Left colon (tissue), 2 donors: ENCODE measurements at regions not wholly inside any gene's neighbourhood (a gene's known extent, or its start where the extent isn't known, plus 50 kb on each side); places are given as distances from the start of the nearest gene placed in this dataset.

Experiments used
- ATAC-seq: fragments of 200-7000 bp; cut with Tn5 transposase; one replicate; pipeline ENCODE4 v1.9.1; 2020; ENCODE audit warnings: mild to moderate bottlenecking, moderate library complexity
- DNase-seq, 2 donors: peaks; one replicate each; pipeline ENCODE4 v3.0.0-alpha.2; 2020
- intact Hi-C, 2 donors: fragments of 100-400 bp; cut with DNase I in 1 of 2; cut with micrococcal nuclease in 1 of 2; formaldehyde crosslinking; loops; one replicate each; pipeline versions ENCODE4 v1.11.2 to v1.14.0; 2022; cut with DNase I, micrococcal nuclease
- donor health status: DM: no; HTN: no; CAD: no.
- donor health status: DM: yes; HTN: yes; CAD: no.

DNA sequence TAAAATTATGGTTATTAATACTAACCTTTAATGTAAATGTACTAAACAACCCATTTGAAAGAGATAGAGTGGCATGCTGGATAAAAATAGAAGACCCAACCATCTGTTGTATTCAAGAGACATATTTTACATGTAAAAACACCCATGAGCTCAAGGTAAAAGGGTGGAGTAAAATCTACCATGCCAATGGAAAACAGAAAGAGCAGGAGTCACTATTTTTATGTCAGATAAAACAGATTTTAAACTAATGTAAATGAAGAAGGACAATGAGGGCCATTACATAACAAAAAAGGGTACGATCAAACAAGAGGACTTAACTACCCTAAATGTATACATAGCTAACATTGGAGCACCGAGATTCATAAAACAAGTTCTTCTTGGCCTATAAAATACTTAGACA lies 66.3 kb downstream of the ITM2A start:
- intact Hi-C loops, result no loop called here
- DNase-seq (no peak), ATAC-seq (no peak)

DNA sequence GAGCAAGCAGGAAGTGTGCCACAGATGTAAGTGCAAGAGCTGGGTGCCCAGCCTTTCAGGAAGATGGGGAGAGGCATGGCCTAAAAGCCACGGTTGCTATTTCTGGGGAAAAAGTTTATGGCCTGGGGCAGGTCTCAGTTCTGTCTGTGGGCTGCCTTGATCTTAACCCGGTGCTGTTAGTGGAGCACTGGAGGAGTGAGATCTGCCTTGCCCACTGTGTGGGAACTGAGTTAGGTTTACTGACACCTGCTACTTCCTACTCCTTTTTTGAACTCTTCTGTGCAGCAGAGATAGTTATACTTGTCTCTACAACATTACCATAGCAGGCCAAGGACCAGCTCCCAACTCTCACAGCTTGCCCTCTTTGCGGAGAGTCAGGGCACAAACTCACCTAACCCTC lies 76.5 kb downstream of the ITM2A start:
- ATAC-seq, result no peak
- no peak for DNase-seq
- intact Hi-C loops, result no loop called here

DNA sequence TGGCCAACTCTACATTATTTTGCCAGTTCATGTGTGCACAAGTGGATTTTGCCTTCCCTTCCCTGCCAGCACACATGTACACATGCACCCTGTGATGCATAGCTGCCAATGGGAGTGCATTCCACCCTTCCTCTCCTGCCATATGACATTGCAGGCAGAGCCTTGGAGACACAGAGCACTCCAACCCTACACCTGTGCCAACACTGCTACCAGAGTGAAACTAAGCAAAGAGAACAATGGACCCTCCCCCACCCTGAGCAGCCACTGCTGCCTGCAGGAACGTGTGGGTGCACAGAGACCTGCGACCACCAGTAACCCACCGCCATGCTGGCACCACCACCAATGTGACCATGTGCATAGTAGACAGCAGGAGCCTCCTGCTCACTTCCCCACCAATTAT lies 78.4 kb downstream of the ITM2A start:
- ATAC-seq (no peak), DNase-seq (no peak)
- intact Hi-C loops, result no loop called here

DNA sequence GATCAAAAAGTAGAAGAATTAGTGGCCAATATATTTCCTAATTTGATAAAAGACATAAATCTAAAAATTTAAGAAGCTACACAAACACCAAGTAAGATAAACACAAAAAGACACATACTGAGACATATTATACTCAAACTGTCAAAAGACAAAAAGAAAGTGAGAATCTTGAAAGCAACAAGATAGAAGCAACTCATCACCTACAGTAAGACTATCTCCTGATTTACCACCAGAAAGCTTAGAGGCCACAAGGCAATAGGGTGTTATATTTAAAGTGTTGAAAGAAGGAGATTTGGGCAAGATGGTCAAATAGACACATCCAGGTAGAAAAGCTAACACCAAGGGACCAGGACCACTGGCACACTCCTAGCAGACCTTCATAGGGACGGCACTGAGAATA lies 79.4 kb downstream of the ITM2A start:
- intact Hi-C loops, result no loop called here
- DNase-seq (no peak), ATAC-seq (no peak)

DNA sequence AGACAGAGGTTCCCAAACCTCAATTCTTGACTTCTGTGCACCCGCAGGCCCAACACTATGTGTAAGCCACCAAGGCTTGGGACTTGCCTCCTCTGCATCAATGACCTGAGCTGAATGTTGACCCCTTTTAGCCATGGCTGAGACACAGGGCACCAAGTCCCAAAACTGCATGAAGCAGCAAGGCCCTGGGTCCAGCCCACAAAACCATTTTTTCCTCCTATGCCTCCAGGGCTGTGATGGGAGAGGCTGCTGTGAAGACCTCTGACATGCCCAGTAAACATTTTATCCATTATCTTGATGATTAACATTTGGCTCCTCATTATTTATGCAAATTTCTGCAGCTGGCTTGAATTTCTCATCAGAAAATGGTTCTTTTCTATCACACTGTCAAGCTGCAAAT lies 85.4 kb downstream of the ITM2A start:
- intact Hi-C loops, result no loop called here
- DNase-seq (no peak), ATAC-seq (no peak)

DNA sequence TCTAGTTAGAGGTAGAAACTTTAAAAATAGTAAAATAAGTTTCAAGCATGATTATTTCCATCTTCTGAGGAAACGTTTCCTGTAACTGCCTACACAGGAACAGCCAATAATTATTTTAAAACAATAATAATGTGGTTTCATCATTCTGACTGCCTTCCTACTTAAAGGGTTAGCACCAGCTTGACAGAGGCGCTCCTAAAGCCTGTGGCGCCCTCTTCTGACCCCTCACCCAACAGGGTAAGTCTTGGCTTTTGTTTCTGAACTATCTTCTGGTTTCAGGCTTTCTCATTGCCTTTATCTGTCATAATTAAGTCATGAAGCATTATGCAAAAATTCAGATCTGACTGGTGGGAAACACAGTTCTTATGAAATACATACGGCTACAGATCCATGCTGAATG lies 96.7 kb downstream of the ITM2A start:
- no peak for ATAC-seq
- intact Hi-C loops, result no loop called here
- peak in 1 of 2 donors; percentile 61 for DNase-seq

DNA sequence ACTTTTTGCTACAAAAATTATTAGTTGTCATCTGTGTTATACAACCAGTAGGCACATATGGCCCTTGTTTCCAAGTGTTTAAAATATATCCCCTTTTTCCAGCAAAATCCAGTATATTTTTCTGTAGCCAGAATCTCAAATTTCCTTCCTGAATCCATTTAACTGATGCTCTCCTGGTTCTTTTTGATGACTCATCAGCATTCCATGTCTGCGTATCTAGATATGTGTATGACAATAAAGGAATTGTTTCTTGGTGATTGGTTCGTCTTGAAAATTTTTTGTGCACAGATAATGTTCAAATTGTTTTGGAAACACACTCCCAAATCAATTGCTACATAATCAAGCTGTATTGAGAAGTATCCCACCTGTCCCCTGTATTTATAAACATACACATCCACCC lies 98.3 kb downstream of the ITM2A start:
- DNase-seq (no peak), ATAC-seq (no peak)
- intact Hi-C loops, result no loop called here

DNA sequence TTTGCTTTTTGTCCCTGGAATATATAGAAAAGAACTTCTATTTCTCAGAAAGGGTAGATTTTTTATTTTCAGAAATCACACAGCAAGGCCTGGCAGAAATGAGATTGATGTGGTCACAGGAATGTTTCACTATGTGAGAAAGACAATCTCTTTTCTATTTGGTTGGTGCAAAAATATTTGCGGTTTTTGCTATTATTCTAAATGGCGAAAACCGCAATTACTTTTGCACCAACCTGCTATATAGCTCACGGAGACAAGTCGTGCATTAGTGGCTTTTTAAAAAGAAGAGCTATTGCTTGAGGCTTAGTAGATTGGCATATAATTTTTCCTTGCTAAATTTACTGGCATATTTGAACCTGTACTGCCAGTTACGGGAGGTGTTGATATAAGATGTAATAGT lies 100.4 kb downstream of the ITM2A start:
- ATAC-seq (no peak), DNase-seq (no peak)
- intact Hi-C loops, result no loop called here

DNA sequence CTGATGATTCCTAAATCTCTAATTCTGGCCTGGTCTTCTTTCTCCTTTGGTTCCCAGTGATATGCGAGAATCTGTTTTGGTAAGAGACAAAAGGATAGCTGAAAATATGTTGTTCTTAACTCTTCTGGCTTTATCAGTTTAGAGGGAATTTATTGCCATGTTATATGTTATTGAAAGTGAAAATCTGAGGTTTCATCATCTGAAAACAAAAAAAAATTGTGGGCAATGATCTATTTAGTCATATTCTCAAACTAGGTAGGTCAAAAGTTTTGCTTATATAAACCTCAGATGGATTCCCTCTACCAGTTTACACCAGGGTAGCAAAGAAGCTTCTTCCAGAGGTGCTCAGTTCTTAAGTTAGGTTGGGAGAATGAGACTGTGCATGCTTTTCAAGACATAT lies 103.6 kb downstream of the ITM2A start:
- no peak for ATAC-seq
- DNase-seq, result no peak
- intact Hi-C loops, result no loop called here

DNA sequence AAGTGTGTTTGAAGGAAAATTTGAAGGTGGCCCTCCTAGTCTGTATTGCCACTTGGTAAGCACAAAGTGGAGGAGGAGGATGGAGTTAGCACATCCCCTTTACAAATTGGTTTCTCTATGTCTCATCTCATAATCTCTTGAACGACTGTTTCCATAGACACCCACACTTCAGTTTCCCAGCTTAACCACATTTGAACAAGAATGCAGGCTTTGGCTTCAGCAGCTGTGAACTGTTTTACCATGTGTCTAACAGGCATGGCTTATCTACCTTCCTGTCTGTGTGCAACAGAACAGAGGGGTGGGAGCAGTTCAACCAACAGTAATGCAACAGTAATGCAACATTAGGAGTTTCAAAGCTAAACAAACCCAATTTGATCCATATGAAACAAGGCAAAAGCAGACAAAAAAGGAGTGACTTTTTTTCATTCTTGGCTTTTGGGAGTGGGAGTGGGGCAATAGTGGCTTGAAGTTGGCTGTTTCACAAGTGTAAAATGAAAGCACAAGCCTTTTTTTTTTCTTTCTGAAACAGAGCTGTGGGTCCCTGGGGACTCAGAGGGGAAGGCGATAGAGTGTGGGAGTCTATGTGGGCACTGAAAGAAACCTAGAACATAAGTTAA lies 108.0 kb downstream of the ITM2A start:
- ATAC-seq, result no peak
- intact Hi-C loops, result no loop called here
- DNase-seq, result no peak

DNA sequence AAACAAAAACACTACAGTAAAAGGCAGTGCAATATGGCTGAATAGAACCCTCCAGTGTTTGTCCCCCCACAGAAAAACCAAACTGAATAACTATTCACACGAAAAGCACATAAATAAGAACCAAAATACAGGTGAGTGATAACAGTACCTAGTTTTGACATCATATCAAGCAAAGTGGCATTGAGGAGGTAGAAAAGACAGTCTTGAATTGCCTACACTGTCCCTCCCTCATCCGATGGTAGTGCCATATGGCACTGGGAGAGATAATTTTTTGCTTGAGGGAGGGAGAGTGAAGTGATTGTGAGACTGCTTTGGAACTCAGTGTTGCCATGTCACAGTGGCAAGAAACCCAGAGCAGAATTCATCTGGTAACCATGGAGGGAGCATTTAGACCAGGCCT lies 99.2 kb downstream of the GPR174 start:
- no peak for ATAC-seq
- no peak for DNase-seq
- intact Hi-C loops, result no loop called here

DNA sequence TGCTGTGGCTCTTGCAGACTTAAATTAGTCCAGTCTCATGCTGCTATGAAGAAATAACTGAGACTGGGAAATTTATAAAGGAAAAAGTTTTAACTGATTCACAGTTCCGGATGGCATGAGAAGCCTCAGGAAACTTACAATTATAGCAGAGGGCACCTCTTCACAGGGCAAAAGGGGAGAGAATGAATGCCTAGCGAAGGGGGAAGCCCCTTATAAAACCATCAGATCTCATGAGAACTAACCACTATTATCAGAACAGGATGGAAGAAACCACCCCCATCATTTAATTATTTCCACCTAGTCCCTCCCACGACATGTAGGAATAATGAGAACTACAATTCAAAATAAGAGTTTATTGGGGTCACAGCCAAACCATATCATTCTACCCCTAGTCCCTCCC lies 91.4 kb downstream of the GPR174 start:
- intact Hi-C loops, result no loop called here
- ATAC-seq (no peak), DNase-seq (no peak)

DNA sequence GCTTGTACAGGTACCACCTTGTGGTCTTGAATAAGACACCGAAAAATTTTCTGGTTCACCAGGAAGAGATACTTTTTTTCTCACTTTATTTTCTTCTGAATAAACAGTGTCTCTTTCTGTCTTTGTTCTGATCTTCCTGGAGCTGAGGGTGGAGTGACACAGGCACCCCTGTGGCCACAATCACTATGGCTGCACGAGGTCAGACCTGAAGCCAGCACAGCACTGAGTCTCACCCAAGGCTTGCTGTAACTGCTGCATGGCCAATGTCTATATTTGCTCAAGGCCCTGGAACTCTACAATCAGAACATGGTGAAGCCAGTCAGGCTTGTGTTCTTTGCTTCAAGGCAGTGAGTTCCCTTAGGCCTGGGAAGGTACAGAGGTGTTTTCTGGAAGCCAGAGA lies 87.2 kb downstream of the GPR174 start:
- ATAC-seq, result no peak
- no peak for DNase-seq
- intact Hi-C loops, result no loop called here
